Tibial nerve (tissue), 4 donors: ENCODE measurements at regions not wholly inside any gene's neighbourhood (a gene's known extent, or its start where the extent isn't known, plus 50 kb on each side); places are given as distances from the start of the nearest gene placed in this dataset.

Experiments used
- DNase-seq, 2 donors: peaks; one replicate each; pipeline ENCODE4 v3.0.0-alpha.2; 2019; ENCODE audit warnings: low spot score in 2 of 2
- H3K27ac ChIP-seq, 4 donors: fragments of 200-600 bp; sonication (generic) in 3 of 4; one replicate each; pipeline ENCODE4 v1.5.1; 2017 to 2019; ENCODE audit warnings: mild to moderate bottlenecking in 1 of 4
- H3K27me3 ChIP-seq, 2 donors: fragments of 200-600 bp; sonication (generic) in 1 of 2; one replicate each; pipeline versions ENCODE4 v1.5.1 to v1.6.0; 2017 to 2019
- H3K36me3 ChIP-seq, 3 donors: fragments of 200-600 bp; sonication (generic); one replicate each; pipeline ENCODE4 v1.5.1; 2018 to 2019
- H3K4me1 ChIP-seq, 4 donors: fragments of 200-600 bp; sonication (generic) in 3 of 4; one replicate each; pipeline ENCODE4 v1.5.1; 2017 to 2019
- H3K4me3 ChIP-seq, 4 donors: fragments of 200-600 bp; sonication (generic) in 3 of 4; one replicate each; pipeline ENCODE4 v1.5.1; 2017 to 2019; ENCODE audit warnings: mild to moderate bottlenecking in 1 of 4, moderate library complexity in 1 of 4
- H3K9me3 ChIP-seq, 4 donors: fragments of 200-600 bp; sonication (generic) in 3 of 4; one replicate each; pipeline ENCODE4 v1.5.1; 2017 to 2019
- EP300 ChIP-seq, 2 donors: sonication (generic); formaldehyde crosslinking; IDR thresholded peaks; one replicate each; pipeline ENCODE4 v1.6.1; 2017; ENCODE audit warnings: antibody characterized with exemption in 2 of 2, mild to moderate bottlenecking in 1 of 2
- POLR2A ChIP-seq, 2 donors: fragments of 450-650 bp; IDR thresholded peaks; one replicate each; pipeline ENCODE4 v1.6.1; 2017; ENCODE audit warnings: antibody characterized with exemption in 2 of 2, mild to moderate bottlenecking in 2 of 2, moderate library complexity in 2 of 2
- WGBS, 2 donors: methylation state at CpG; one replicate each; pipeline ENCODE4 v1.1.5; 2018; 5-methylcytosine and 5-hydroxymethylcytosine counted together
- TF ChIP-seq, protein P1 (sequence below), 5 experiments: fragments of 200-600 bp in 3 of 5; fragments of 450-650 bp in 2 of 5; sonication (generic) in 3 of 5; IDR thresholded peaks; one replicate each; pipeline ENCODE4 v1.5.1; 2016 to 2019; ENCODE audit warnings: antibody characterized with exemption in 5 of 5, mild to moderate bottlenecking in 3 of 5, moderate library complexity in 2 of 5

DNA sequence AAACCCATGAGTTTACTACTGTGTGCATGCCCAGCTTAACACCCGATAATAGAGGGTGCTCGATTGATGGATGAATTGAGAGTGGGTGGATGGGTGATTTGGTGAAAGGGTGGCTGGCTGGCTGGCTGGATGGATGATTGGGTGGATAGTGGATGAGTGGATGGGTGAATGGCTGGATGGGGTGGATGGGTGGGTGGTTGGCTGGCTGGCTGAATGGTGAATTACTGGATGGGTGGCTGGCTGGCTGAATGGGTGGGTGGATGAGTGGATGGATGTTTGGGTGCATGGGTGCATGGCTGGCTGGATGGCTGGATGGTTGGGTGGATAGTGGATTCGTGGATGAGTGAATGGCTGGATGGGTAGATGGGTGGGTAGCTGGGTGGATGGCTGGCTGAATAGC lies 201.1 kb downstream of the IRX1 start:
- TF ChIP-seq, protein P1, sequence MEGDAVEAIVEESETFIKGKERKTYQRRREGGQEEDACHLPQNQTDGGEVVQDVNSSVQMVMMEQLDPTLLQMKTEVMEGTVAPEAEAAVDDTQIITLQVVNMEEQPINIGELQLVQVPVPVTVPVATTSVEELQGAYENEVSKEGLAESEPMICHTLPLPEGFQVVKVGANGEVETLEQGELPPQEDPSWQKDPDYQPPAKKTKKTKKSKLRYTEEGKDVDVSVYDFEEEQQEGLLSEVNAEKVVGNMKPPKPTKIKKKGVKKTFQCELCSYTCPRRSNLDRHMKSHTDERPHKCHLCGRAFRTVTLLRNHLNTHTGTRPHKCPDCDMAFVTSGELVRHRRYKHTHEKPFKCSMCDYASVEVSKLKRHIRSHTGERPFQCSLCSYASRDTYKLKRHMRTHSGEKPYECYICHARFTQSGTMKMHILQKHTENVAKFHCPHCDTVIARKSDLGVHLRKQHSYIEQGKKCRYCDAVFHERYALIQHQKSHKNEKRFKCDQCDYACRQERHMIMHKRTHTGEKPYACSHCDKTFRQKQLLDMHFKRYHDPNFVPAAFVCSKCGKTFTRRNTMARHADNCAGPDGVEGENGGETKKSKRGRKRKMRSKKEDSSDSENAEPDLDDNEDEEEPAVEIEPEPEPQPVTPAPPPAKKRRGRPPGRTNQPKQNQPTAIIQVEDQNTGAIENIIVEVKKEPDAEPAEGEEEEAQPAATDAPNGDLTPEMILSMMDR (IDR thresholded peaks at IDR 0.05) = no peak
- TF ChIP-seq EP300 (IDR thresholded peaks at IDR 0.05) (no peak), POLR2A (IDR thresholded peaks at IDR 0.05) (no peak)
- no peak for DNase-seq
- H3K9me3 ChIP-seq = peaks cover 0 to 6% (median 0%) of the 10 kb centered on the region in 4 donors
- no peaks in the 10 kb centered on the region for H3K27me3 ChIP-seq
- H3K36me3 ChIP-seq = no peaks in the 10 kb centered on the region
- H3K27ac ChIP-seq = no peak overlapping the region
- H3K4me1 ChIP-seq = peaks cover 0 to 10% (median 0%) of the 10 kb centered on the region in 4 donors
- 83 to 88% methylated on average over 2 to 3 of the region's 3 CpGs for WGBS, 2 donors
- H3K4me3 ChIP-seq = no peak overlapping the region

DNA sequence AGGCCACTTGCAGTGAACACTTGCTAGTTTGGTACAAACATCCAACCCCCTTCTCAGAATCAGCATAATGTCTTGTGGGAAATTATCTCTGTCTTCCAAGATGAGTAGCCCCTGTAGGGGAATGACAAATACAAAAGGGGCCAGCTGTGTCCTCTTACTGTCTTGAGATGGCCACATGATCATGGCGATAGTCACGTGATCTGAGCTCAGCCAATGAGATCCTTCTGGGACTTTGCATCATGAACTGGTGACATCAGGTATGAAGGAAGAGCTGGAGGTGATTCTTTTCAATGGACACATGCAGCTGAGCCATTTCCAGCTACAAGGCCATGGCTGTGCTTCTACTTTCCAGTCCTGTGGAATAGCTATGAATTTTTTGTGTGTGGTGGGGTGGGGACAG lies 206.3 kb downstream of the IRX1 start:
- Histone ChIP-seq H3K4me3 (no peak overlapping the region), H3K27me3 (no peaks in the 10 kb centered on the region), H3K9me3 (peaks cover 0 to 6% (median 0%) of the 10 kb centered on the region in 4 donors), H3K27ac (no peak overlapping the region), H3K36me3 (no peaks in the 10 kb centered on the region), H3K4me1 (no peaks in the 10 kb centered on the region)
- DNase-seq = no peak
- TF ChIP-seq, protein P1 (IDR thresholded peaks at IDR 0.05) = no peak
- no peak for TF ChIP-seq EP300 (IDR thresholded peaks at IDR 0.05)
- TF ChIP-seq POLR2A (IDR thresholded peaks at IDR 0.05) = no peak
- 91 to 92% methylated on average over 2 of the region's 2 CpGs for WGBS, 2 donors

DNA sequence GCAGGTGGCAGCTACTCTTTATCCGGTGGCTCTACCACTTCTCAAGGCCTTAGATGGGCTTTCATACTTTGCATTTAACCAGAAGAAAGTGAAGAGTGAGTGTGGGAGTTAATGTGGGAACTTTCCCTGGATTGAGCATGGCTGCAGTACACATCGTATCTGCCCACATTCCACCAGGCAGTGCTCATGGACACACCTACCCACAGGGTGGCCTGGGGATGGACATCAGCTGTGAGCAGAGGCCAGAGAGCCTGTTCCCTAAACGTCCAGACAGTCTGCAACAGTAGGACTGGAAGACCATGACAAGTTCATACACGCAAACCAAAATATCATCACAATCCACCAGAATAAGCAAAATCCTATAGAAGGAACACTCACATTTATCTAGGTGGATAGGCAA lies 213.8 kb downstream of the IRX1 start:
- DNase-seq = no peak
- H3K27ac ChIP-seq = no peak overlapping the region
- no peaks in the 10 kb centered on the region for H3K36me3 ChIP-seq
- TF ChIP-seq POLR2A (IDR thresholded peaks at IDR 0.05) = no peak
- no peak for TF ChIP-seq EP300 (IDR thresholded peaks at IDR 0.05)
- TF ChIP-seq, protein P1 (IDR thresholded peaks at IDR 0.05) = no peak
- no peak overlapping the region for H3K4me3 ChIP-seq
- no peaks in the 10 kb centered on the region for H3K4me1 ChIP-seq
- WGBS, 2 donors = 77% methylated on average over 4 of the region's 4 CpGs
- H3K9me3 ChIP-seq = no peaks in the 10 kb centered on the region
- no peaks in the 10 kb centered on the region for H3K27me3 ChIP-seq

DNA sequence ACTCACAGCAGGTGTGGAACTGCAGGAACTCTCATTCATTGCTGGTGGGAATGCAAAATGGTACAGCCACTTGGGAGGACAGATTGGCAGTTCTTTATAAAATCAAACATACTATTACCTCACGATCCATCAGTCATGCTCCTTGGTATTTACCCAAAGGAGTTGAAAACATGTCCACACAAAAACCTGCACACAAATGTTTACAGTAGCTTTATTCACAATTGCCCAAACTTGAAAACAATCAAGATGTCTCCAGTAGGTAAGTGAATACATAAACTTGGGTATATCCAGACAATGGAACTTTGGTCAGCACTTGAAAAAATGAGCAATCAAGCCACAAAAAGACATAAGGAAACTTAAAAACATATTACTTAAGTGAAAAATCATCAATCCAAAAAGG lies 215.5 kb downstream of the IRX1 start:
- no peak overlapping the region for H3K27ac ChIP-seq
- H3K4me1 ChIP-seq = no peaks in the 10 kb centered on the region
- H3K9me3 ChIP-seq = no peaks in the 10 kb centered on the region
- TF ChIP-seq POLR2A (IDR thresholded peaks at IDR 0.05) (no peak), EP300 (IDR thresholded peaks at IDR 0.05) (no peak)
- TF ChIP-seq, protein P1 (IDR thresholded peaks at IDR 0.05) = no peak
- WGBS, 2 donors = 85 to 89% methylated on average over 1 of the region's 1 CpG
- H3K4me3 ChIP-seq = no peak overlapping the region
- no peaks in the 10 kb centered on the region for H3K27me3 ChIP-seq
- no peaks in the 10 kb centered on the region for H3K36me3 ChIP-seq
- DNase-seq = no peak

DNA sequence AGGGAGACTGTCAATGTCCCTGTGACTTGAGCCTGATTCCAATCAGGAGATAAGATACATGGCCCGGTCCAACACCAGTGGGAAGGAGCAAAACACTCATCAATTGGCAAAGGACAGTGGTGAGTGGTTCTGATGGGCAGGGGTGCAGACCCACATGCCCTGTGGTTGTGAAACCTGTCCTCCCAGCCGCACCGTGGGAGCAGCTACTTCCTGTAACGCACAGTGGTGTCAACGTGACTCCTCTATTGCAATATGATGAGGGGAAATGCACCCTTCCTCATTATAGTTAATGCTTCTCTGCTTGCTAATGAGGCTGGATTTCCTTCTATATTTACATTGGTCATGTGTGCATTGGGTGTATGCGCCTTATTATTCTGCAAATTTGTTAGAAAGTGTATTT lies 223.0 kb downstream of the IRX1 start:
- H3K4me3 ChIP-seq = no peak overlapping the region
- no peak overlapping the region for H3K27ac ChIP-seq
- no peaks in the 10 kb centered on the region for H3K9me3 ChIP-seq
- H3K27me3 ChIP-seq = no peaks in the 10 kb centered on the region
- TF ChIP-seq EP300 (IDR thresholded peaks at IDR 0.05) (no peak), POLR2A (IDR thresholded peaks at IDR 0.05) (no peak)
- TF ChIP-seq, protein P1 (IDR thresholded peaks at IDR 0.05) = no peak
- no peak for DNase-seq
- no peaks in the 10 kb centered on the region for H3K4me1 ChIP-seq
- WGBS, 2 donors = 83 to 84% methylated on average over 6 of the region's 6 CpGs
- no peaks in the 10 kb centered on the region for H3K36me3 ChIP-seq
